ENCODE measurements at regions not wholly inside any gene's neighbourhood (a gene's known extent, or its start where the extent isn't known, plus 50 kb on each side); places are given as distances from the start of the nearest gene placed in this dataset.
A peak's percentile ranks its signal among the peaks of the same experiment; 100 is the strongest.

GRCh38 chr1:87615901-87616300, 287.2 kb downstream of the LMO4 start:
- H3K4me3 Mint-ChIP-seq, result no peak overlapping the region
- no peaks in the 10 kb centered on the region for H3K27me3 ChIP-seq (ENCODE audit: control insufficient read depth in 2 of 2, insufficient read depth in 2 of 2, low read length in 2 of 2)
- H3K9ac ChIP-seq (ENCODE audit: insufficient read depth, low read length, poor library complexity, severe bottlenecking), result no peak overlapping the region
- H2AFZ ChIP-seq (ENCODE audit: insufficient read depth, low read depth, low read length, poor library complexity, severe bottlenecking), result no peak overlapping the region
- no peak overlapping the region for H3K4me3 ChIP-seq (replicated peaks in 1 of 3; ENCODE audit: low read depth in 2 of 3, low read length in 3 of 3)
- intact Hi-C loops (cut with micrococcal nuclease), result no loop called here
- H3K27me3 Mint-ChIP-seq (ENCODE audit: low read depth in 3 of 3), result peaks cover 0 to 2% (median 0%) of the 10 kb centered on the region in 3 donors
- DNase-seq, result no peak
- peaks cover 4 to 14% (median 8%) of the 10 kb centered on the region in 7 donors for H3K9me3 Mint-ChIP-seq
- no peaks in the 10 kb centered on the region for H3K36me3 ChIP-seq (replicated peaks in 1 of 2; ENCODE audit: control insufficient read depth in 1 of 2, insufficient read depth in 2 of 2, low read length in 2 of 2)
- H3K36me3 Mint-ChIP-seq, result no peaks in the 10 kb centered on the region
- TF ChIP-seq CTCF (IDR thresholded peaks at IDR 0.05), result no peak
- no peak overlapping the region for H3K27ac ChIP-seq (ENCODE audit: low read depth in 1 of 2, low read length in 2 of 2)
- no peaks in the 10 kb centered on the region for H3K4me1 ChIP-seq (ENCODE audit: control insufficient read depth in 1 of 2, insufficient read depth in 2 of 2, low read length in 2 of 2)
- no peaks in the 10 kb centered on the region for H4K20me1 ChIP-seq (ENCODE audit: insufficient read depth, low read length)
- 100% methylated on average over 1 of the region's 2 CpGs for WGBS (ENCODE audit: insufficient coverage)
- H3K27ac Mint-ChIP-seq, result peak overlapping the region in 1 of 7 donors; percentile 11
- H3K4me2 ChIP-seq (replicated peaks; ENCODE audit: extremely low read depth, low read length, poor library complexity, severe bottlenecking), result no peak overlapping the region
- H3K4me1 Mint-ChIP-seq, result no peaks in the 10 kb centered on the region
- H3K9me3 ChIP-seq (replicated peaks in 1 of 2; ENCODE audit: control insufficient read depth in 1 of 2, insufficient read depth in 1 of 2, low read length in 2 of 2), result peaks cover 7 to 13% of the 10 kb centered on the region in 2 donors
- H3K79me2 ChIP-seq (ENCODE audit: insufficient read depth, low read length), result no peaks in the 10 kb centered on the region

- peaks cover 7 to 29% of the 10 kb centered on the region in 2 donors for H3K9me3 ChIP-seq (replicated peaks in 1 of 2; ENCODE audit: control insufficient read depth in 1 of 2, insufficient read depth in 1 of 2, low read length in 2 of 2)
- Mint-ChIP-seq H3K27me3 (ENCODE audit: low read depth in 3 of 3) (no peaks in the 10 kb centered on the region), H3K4me1 (no peaks in the 10 kb centered on the region), H3K4me3 (no peak overlapping the region), H3K36me3 (no peaks in the 10 kb centered on the region), H3K27ac (no peak overlapping the region), H3K9me3 (peaks cover 4 to 25% (median 16%) of the 10 kb centered on the region in 7 donors)
- H3K27ac ChIP-seq (ENCODE audit: low read depth in 1 of 2, low read length in 2 of 2), result no peak overlapping the region
- no peak overlapping the region for H3K4me3 ChIP-seq (replicated peaks in 1 of 3; ENCODE audit: low read depth in 2 of 3, low read length in 3 of 3)
- H3K79me2 ChIP-seq (ENCODE audit: insufficient read depth, low read length), result no peaks in the 10 kb centered on the region
- TF ChIP-seq CTCF (IDR thresholded peaks at IDR 0.05), result no peak
- no peak overlapping the region for H3K4me2 ChIP-seq (replicated peaks; ENCODE audit: extremely low read depth, low read length, poor library complexity, severe bottlenecking)
- no peaks in the 10 kb centered on the region for H3K36me3 ChIP-seq (replicated peaks in 1 of 2; ENCODE audit: control insufficient read depth in 1 of 2, insufficient read depth in 2 of 2, low read length in 2 of 2)
- H3K27me3 ChIP-seq (ENCODE audit: control insufficient read depth in 2 of 2, insufficient read depth in 2 of 2, low read length in 2 of 2), result no peaks in the 10 kb centered on the region
- no CpG with 5 or more reads among the region's 2 CpGs for WGBS (ENCODE audit: insufficient coverage)
- no peak for DNase-seq
- H3K9ac ChIP-seq (ENCODE audit: insufficient read depth, low read length, poor library complexity, severe bottlenecking), result no peak overlapping the region
- H2AFZ ChIP-seq (ENCODE audit: insufficient read depth, low read depth, low read length, poor library complexity, severe bottlenecking), result no peak overlapping the region
- no peaks in the 10 kb centered on the region for H4K20me1 ChIP-seq (ENCODE audit: insufficient read depth, low read length)
- H3K4me1 ChIP-seq (ENCODE audit: control insufficient read depth in 1 of 2, insufficient read depth in 2 of 2, low read length in 2 of 2), result no peaks in the 10 kb centered on the region
- intact Hi-C loops (cut with micrococcal nuclease), result no loop called here
Observed at GRCh38 chr1:87620807-87621206, 292.1 kb downstream of the LMO4 start.

Measured in CD14-positive monocyte (primary cell).